Caco-2 (cell line): ENCODE measurements at regions not wholly inside any gene's neighbourhood (a gene's known extent, or its start where the extent isn't known, plus 50 kb on each side); places are given as distances from the start of the nearest gene placed in this dataset.
A peak's percentile ranks its signal among the peaks of the same experiment; 100 is the strongest.

Experiments
- BruUV-seq: library from RNA; stranded (reverse); fragments of 400-500 nt; replicated peaks from 2 replicates; lab custom pipeline; 2021; lab: Mats Ljungman, UMichigan
- CTCF ChIA-PET: fragments of 300-600 bp; sonication (Branson Sonifier 250); formaldehyde crosslinking; loops from one replicate; lab custom pipeline; 2022; ENCODE audit warnings: antibody characterized with exemption; lab: Charles Lee
- POLR2A ChIA-PET: fragments of 300-600 bp; sonication (Branson Sonifier 250); formaldehyde crosslinking; loops from one replicate; lab custom pipeline; 2022; ENCODE audit warnings: antibody characterized with exemption; lab: Charles Lee
- DNase-seq, 2 experiments: peaks; one replicate each; pipeline versions ENCODE4 v3.0.0 to v3.0.0-alpha.2; 2020 to 2022
- H3K27me3 ChIP-seq: replicated peaks from 2 replicates; pipeline ENCODE4 v1.6.0; 2011; ENCODE audit warnings: low read length; ENCODE audit not compliant: control insufficient read depth, insufficient read depth
- H3K36me3 ChIP-seq: 2 replicates; pipeline ENCODE4 v1.5.1; 2011; ENCODE audit warnings: low read length; ENCODE audit not compliant: control insufficient read depth, insufficient read depth
- H3K4me1 ChIP-seq: fragments of 250-450 bp; sonication (Bioruptor Pico); 2 replicates; pipeline ENCODE4 v1.5.1; 2020; ENCODE audit warnings: mild to moderate bottlenecking
- H3K4me3 ChIP-seq: 2 replicates; pipeline ENCODE4 v1.5.1; 2011; ENCODE audit warnings: low read depth, mild to moderate bottlenecking, control low read depth, low read length
- H3K9me3 ChIP-seq: fragments of 250-450 bp; sonication (Bioruptor Pico); 2 replicates; pipeline ENCODE4 v1.5.1; 2020; ENCODE audit warnings: mild to moderate bottlenecking, moderate library complexity
- H3K27ac Mint-ChIP-seq: one replicate; pipeline ENCODE4 v1.8.0; 2022; ENCODE audit warnings: mixed read lengths; ENCODE audit not compliant: unreplicated experiment
- H3K27me3 Mint-ChIP-seq: one replicate; pipeline ENCODE4 v1.8.0; 2022; ENCODE audit warnings: mixed read lengths; ENCODE audit not compliant: insufficient read depth, unreplicated experiment
- H3K36me3 Mint-ChIP-seq: one replicate; pipeline ENCODE4 v1.8.0; 2022; ENCODE audit warnings: mild to moderate bottlenecking, mixed read lengths; ENCODE audit not compliant: insufficient read depth, unreplicated experiment
- H3K4me1 Mint-ChIP-seq: one replicate; pipeline ENCODE4 v1.8.0; 2022; ENCODE audit warnings: low read depth, mixed read lengths; ENCODE audit not compliant: unreplicated experiment
- H3K4me3 Mint-ChIP-seq: one replicate; pipeline ENCODE4 v1.8.0; 2022; ENCODE audit warnings: mild to moderate bottlenecking, moderate library complexity, mixed read lengths; ENCODE audit not compliant: unreplicated experiment
- H3K9me3 Mint-ChIP-seq: one replicate; pipeline ENCODE4 v1.8.0; 2022; ENCODE audit warnings: mixed read lengths; ENCODE audit not compliant: unreplicated experiment
- intact Hi-C: fragments of 100-400 bp; cut with micrococcal nuclease; formaldehyde crosslinking; loops from one replicate; pipeline ENCODE4 v1.10.0; 2022; ENCODE audit not compliant: unreplicated experiment
- TF ChIP-seq, protein P1 (sequence below), 2 experiments: fragments of 200-600 bp in 1 of 2; IDR thresholded peaks; 1 replicate in 1 of 2; 2 replicates in 1 of 2; pipeline versions ENCODE4 v1.5.1 to v1.8.0; 2011 to 2022; ENCODE audit warnings: antibody characterized with exemption in 1 of 2, control low read depth in 1 of 2, inconsistent platforms in 1 of 2, low read depth in 1 of 2, low read length in 1 of 2, mild to moderate bottlenecking in 1 of 2, moderate library complexity in 1 of 2; ENCODE audit not compliant: insufficient read depth in 1 of 2, severe bottlenecking in 1 of 2, unreplicated experiment in 1 of 2

DNA sequence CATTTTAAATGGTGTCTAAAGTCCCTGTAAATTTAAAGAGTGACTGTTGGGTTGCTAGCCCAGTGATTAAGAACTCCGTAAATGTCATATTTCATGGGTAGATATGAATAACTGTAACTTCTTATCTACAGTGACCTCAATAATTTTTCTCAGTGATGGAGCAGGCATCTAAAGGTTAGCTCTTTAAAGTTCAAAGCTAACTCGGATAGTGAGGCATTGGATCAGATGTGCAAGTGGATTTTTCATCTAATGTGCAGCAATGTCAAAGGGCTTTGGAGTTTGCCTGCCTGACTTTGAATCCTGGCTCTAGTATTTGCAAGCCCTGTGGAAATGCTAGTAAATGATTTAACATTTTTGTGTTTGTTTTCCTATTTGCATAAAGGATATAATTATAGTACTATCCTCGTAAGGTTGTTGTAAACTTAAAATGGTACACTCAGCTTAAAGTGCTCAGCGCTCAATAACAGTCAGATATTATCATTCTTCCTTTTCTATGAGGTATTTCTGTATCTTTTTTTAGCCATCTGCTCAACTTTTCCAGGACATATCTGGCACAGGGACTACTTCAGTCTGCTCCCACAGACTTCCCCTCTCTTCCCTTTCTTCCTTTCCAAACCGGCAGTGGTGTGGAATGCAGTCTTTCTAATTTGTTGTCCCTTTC, 163.7 kb upstream of the ELL2 start:
- no peaks in the 10 kb centered on the region for H3K9me3 ChIP-seq
- no peak for DNase-seq
- Mint-ChIP-seq H3K36me3 (no peaks in the 10 kb centered on the region), H3K4me3 (peak overlapping the region; percentile 19), H3K27ac (no peak overlapping the region), H3K27me3 (no peaks in the 10 kb centered on the region), H3K4me1 (peaks cover 25% of the 10 kb centered on the region), H3K9me3 (no peaks in the 10 kb centered on the region)
- TF ChIP-seq, protein P1, sequence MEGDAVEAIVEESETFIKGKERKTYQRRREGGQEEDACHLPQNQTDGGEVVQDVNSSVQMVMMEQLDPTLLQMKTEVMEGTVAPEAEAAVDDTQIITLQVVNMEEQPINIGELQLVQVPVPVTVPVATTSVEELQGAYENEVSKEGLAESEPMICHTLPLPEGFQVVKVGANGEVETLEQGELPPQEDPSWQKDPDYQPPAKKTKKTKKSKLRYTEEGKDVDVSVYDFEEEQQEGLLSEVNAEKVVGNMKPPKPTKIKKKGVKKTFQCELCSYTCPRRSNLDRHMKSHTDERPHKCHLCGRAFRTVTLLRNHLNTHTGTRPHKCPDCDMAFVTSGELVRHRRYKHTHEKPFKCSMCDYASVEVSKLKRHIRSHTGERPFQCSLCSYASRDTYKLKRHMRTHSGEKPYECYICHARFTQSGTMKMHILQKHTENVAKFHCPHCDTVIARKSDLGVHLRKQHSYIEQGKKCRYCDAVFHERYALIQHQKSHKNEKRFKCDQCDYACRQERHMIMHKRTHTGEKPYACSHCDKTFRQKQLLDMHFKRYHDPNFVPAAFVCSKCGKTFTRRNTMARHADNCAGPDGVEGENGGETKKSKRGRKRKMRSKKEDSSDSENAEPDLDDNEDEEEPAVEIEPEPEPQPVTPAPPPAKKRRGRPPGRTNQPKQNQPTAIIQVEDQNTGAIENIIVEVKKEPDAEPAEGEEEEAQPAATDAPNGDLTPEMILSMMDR (IDR thresholded peaks at IDR 0.05; ENCODE audit: insufficient read depth in 1 of 2, low read depth in 1 of 2, low read length in 1 of 2, severe bottlenecking in 1 of 2, unreplicated experiment in 1 of 2) = no peak
- intact Hi-C loops = no loop called here
- CTCF ChIA-PET = no interaction called here
- POLR2A ChIA-PET = no interaction called here
- H3K27me3 ChIP-seq = no peaks in the 10 kb centered on the region
- no peaks in the 10 kb centered on the region for H3K36me3 ChIP-seq
- no peak overlapping the region for H3K4me3 ChIP-seq
- peaks cover 21% of the 10 kb centered on the region for H3K4me1 ChIP-seq
- no TSS peak for BruUV-seq

DNA sequence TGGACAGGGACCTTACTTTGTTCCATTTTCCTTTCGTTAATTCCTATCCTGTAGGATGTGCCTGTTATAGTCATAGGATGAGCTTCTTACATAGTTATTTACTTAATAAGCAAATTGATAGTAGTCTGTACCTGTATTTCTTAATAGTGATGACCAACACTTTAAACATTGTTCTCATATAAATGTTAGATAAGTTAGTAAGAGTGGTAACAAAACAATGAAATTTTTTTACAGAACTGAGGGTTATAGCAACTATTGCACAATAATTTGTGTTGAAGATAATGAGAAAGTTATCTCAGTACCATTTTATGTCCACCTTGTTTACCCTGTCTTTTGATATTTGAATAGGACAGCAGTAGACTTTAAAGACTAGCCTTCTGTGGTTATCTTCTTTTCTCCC, 162.9 kb upstream of the ELL2 start:
- no peak overlapping the region for H3K4me3 ChIP-seq
- BruUV-seq = no TSS peak
- peaks cover 25% of the 10 kb centered on the region for H3K4me1 Mint-ChIP-seq

DNA sequence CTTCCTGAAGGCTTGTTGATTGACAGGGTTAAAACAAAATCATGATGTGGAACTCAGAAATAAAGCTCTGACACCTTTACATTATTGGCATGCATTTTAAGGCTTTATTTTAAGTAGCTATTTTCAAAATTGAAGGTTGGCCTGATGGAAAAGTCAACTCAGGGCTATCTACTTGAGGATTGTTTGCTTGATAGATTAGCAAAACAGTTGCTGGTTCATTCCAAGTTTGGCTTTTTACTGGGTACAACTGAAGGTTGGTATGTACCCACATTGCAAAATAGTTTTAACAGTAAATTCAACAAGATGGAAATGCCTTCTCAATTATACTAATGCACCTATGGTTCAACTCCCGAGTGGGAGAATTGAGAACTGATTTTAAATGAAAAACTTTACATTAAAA, 161.8 kb upstream of the ELL2 start:
- no peak for DNase-seq
- Mint-ChIP-seq H3K9me3 (no peaks in the 10 kb centered on the region), H3K27me3 (no peaks in the 10 kb centered on the region), H3K36me3 (no peaks in the 10 kb centered on the region), H3K27ac (no peak overlapping the region), H3K4me3 (no peak overlapping the region), H3K4me1 (peaks cover 33% of the 10 kb centered on the region)
- Histone ChIP-seq H3K9me3 (no peaks in the 10 kb centered on the region), H3K4me3 (no peak overlapping the region), H3K36me3 (no peaks in the 10 kb centered on the region), H3K4me1 (peaks cover 25% of the 10 kb centered on the region), H3K27me3 (no peaks in the 10 kb centered on the region)
- POLR2A ChIA-PET = no interaction called here
- CTCF ChIA-PET = no interaction called here
- TF ChIP-seq, protein P1 (IDR thresholded peaks at IDR 0.05; ENCODE audit: insufficient read depth in 1 of 2, low read depth in 1 of 2, low read length in 1 of 2, severe bottlenecking in 1 of 2, unreplicated experiment in 1 of 2) = no peak
- intact Hi-C loops = no loop called here
- BruUV-seq = no TSS peak

More for the DNA sequence above, 162.9 kb upstream of the ELL2 start:
- Histone ChIP-seq H3K36me3 (no peaks in the 10 kb centered on the region), H3K4me1 (peaks cover 21% of the 10 kb centered on the region), H3K9me3 (no peaks in the 10 kb centered on the region), H3K27me3 (no peaks in the 10 kb centered on the region)
- CTCF ChIA-PET = interaction anchor here (1.0 kb wide), 1 partner anchor 211 kb away, joined by 4 read pairs; no protein-coding TSS in a partner anchor
- no peak for DNase-seq
- TF ChIP-seq, protein P1 (IDR thresholded peaks at IDR 0.05; ENCODE audit: insufficient read depth in 1 of 2, low read depth in 1 of 2, low read length in 1 of 2, severe bottlenecking in 1 of 2, unreplicated experiment in 1 of 2) = no peak
- Mint-ChIP-seq H3K27me3 (no peaks in the 10 kb centered on the region), H3K4me3 (no peak overlapping the region), H3K27ac (no peak overlapping the region), H3K9me3 (no peaks in the 10 kb centered on the region), H3K36me3 (no peaks in the 10 kb centered on the region)
- POLR2A ChIA-PET = no interaction called here
- intact Hi-C loops = no loop called here
